ENCODE measurements at regions not wholly inside any gene's neighbourhood (a gene's known extent, or its start where the extent isn't known, plus 50 kb on each side); places are given as distances from the start of the nearest gene placed in this dataset.
"Not testable (repeated sequence)": the region's sequence is repeated elsewhere in the genome, so short reads cannot be mapped to it uniquely, and the experiment has no call there.

DNA sequence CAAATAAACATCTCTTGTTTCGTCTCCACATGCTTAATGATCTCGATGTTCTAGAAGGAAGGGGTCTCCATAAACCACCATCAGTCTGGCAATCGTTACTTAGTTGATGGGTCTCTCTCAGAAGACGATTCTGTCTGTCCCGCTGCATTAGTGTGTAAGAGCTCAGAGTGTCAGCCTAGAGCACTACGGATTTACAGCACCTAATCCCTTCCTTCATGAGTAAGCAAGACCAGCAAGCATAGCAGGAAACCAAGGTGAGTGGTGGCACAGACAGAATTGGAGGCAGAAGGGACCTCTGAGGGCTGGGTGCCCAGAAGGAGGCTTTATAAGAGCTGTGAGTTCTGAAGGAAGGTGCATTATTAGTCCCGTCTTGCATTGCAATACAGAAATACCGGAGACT lies 440.1 kb downstream of the RBFOX1 start:
- H3K27ac ChIP-seq (ENCODE audit: low read length in 2 of 2): no peak overlapping the region
- H3K4me1 ChIP-seq (ENCODE audit: control insufficient read depth in 2 of 2, insufficient read depth in 2 of 2, low read length in 2 of 2): no peaks in the 10 kb centered on the region
- H3K9me3 ChIP-seq (ENCODE audit: control extremely low read depth in 1 of 3, control insufficient read depth in 2 of 3, insufficient read depth in 1 of 3, low read length in 2 of 3): peaks cover 0 to 15% (median 0%) of the 10 kb centered on the region in 3 donors
- DNase-seq: no peak
- TF ChIP-seq EZH2 (IDR thresholded peaks at IDR 0.05; ENCODE audit: borderline replicate concordance, insufficient read depth, low read depth, low read length, poor library complexity, severe bottlenecking): no peak
- TF ChIP-seq, protein P1, sequence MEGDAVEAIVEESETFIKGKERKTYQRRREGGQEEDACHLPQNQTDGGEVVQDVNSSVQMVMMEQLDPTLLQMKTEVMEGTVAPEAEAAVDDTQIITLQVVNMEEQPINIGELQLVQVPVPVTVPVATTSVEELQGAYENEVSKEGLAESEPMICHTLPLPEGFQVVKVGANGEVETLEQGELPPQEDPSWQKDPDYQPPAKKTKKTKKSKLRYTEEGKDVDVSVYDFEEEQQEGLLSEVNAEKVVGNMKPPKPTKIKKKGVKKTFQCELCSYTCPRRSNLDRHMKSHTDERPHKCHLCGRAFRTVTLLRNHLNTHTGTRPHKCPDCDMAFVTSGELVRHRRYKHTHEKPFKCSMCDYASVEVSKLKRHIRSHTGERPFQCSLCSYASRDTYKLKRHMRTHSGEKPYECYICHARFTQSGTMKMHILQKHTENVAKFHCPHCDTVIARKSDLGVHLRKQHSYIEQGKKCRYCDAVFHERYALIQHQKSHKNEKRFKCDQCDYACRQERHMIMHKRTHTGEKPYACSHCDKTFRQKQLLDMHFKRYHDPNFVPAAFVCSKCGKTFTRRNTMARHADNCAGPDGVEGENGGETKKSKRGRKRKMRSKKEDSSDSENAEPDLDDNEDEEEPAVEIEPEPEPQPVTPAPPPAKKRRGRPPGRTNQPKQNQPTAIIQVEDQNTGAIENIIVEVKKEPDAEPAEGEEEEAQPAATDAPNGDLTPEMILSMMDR (IDR thresholded peaks at IDR 0.05): no peak
- no peak overlapping the region for H2AFZ ChIP-seq (ENCODE audit: insufficient read depth, low read depth, low read length, poor library complexity, severe bottlenecking)
- H3K4me3 Mint-ChIP-seq: no peak overlapping the region
- CTCF ChIA-PET: no interaction called here
- no peaks in the 10 kb centered on the region for H3K27me3 ChIP-seq (replicated peaks in 1 of 4; ENCODE audit: control extremely low read depth in 1 of 4, control insufficient read depth in 3 of 4, insufficient read depth in 4 of 4, low read length in 3 of 4)
- no peaks in the 10 kb centered on the region for H3K4me1 Mint-ChIP-seq
- WGBS (ENCODE audit: insufficient coverage): 99% methylated on average over 5 of the region's 8 CpGs
- H3K79me2 ChIP-seq (ENCODE audit: control insufficient read depth, insufficient read depth, low read length): no peaks in the 10 kb centered on the region
- no peaks in the 10 kb centered on the region for H4K20me1 ChIP-seq (ENCODE audit: control insufficient read depth, insufficient read depth, low read length, poor library complexity, severe bottlenecking)
- intact Hi-C loops (cut with micrococcal nuclease): no loop called here
- no peak overlapping the region for H3K27ac Mint-ChIP-seq
- no peak overlapping the region for H3K4me3 ChIP-seq (ENCODE audit: control extremely low read depth in 1 of 5, extremely low read depth in 1 of 5, insufficient read depth in 1 of 5, low read depth in 2 of 5, low read length in 4 of 5)
- H3K9ac ChIP-seq (ENCODE audit: low read length): no peak overlapping the region
- no peak overlapping the region for H3K4me2 ChIP-seq (replicated peaks; ENCODE audit: low read depth, low read length, poor library complexity, severe bottlenecking)
- no peaks in the 10 kb centered on the region for H3K36me3 ChIP-seq (replicated peaks in 1 of 2; ENCODE audit: control extremely low read depth in 1 of 2, control insufficient read depth in 1 of 2, extremely low read depth in 1 of 2, insufficient read depth in 2 of 2, low read length in 1 of 2)
- no peaks in the 10 kb centered on the region for H3K27me3 Mint-ChIP-seq
- no peak for ATAC-seq (ENCODE audit: low read depth)
- POLR2A ChIA-PET: no interaction called here
- H3K9me3 Mint-ChIP-seq (ENCODE audit: insufficient read depth): peaks cover 3% of the 10 kb centered on the region

DNA sequence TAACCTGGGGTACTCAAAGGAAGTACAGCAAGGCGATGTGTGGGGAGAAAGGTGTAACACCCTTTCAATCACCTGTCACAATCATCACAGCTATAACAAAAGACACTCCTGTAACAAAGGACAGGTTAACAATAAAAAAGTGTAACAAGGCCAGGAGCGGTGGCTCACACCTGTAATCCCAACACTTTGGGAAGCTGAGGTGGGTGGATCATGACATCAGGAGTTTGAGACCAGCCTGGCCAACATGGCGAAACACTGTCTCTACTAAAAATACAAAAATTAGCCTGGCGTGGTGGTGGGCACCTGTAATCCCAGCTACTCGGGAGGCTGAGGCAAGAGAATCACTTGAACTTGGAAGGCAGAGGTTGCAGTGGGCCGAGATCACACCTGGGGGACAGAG lies 436.4 kb downstream of the RBFOX1 start:
- H3K27me3 Mint-ChIP-seq; CTCF ChIA-PET; H3K4me3 Mint-ChIP-seq; H3K4me1 ChIP-seq (ENCODE audit: control insufficient read depth in 2 of 2, insufficient read depth in 2 of 2, low read length in 2 of 2); POLR2A ChIA-PET; H3K9me3 ChIP-seq (ENCODE audit: control extremely low read depth in 1 of 3, control insufficient read depth in 2 of 3, insufficient read depth in 1 of 3, low read length in 2 of 3); H3K9ac ChIP-seq (ENCODE audit: low read length); intact Hi-C loops (cut with micrococcal nuclease); H3K27me3 ChIP-seq (replicated peaks in 1 of 4; ENCODE audit: control extremely low read depth in 1 of 4, control insufficient read depth in 3 of 4, insufficient read depth in 4 of 4, low read length in 3 of 4); DNase-seq; H3K27ac ChIP-seq (ENCODE audit: low read length in 2 of 2); H3K9me3 Mint-ChIP-seq (ENCODE audit: insufficient read depth); H3K27ac Mint-ChIP-seq; H3K4me3 ChIP-seq (ENCODE audit: control extremely low read depth in 1 of 5, extremely low read depth in 1 of 5, insufficient read depth in 1 of 5, low read depth in 2 of 5, low read length in 4 of 5); H3K4me1 Mint-ChIP-seq; H2AFZ ChIP-seq (ENCODE audit: insufficient read depth, low read depth, low read length, poor library complexity, severe bottlenecking); H3K36me3 ChIP-seq (replicated peaks in 1 of 2; ENCODE audit: control extremely low read depth in 1 of 2, control insufficient read depth in 1 of 2, extremely low read depth in 1 of 2, insufficient read depth in 2 of 2, low read length in 1 of 2); ATAC-seq (ENCODE audit: low read depth); H3K4me2 ChIP-seq (replicated peaks; ENCODE audit: low read depth, low read length, poor library complexity, severe bottlenecking); H4K20me1 ChIP-seq (ENCODE audit: control insufficient read depth, insufficient read depth, low read length, poor library complexity, severe bottlenecking); H3K79me2 ChIP-seq (ENCODE audit: control insufficient read depth, insufficient read depth, low read length): not testable (repeated sequence)
- WGBS (ENCODE audit: insufficient coverage): 90% methylated on average over 2 of the region's 6 CpGs
